CD4-positive, alpha-beta T cell treated with Interleukin-15 for 4 hours (primary cell): ENCODE measurements at regions not wholly inside any gene's neighbourhood (a gene's known extent, or its start where the extent isn't known, plus 50 kb on each side); places are given as distances from the start of the nearest gene placed in this dataset.

Experiments used
- DNase-seq: peaks from one replicate; pipeline ENCODE4 v3.0.0-alpha.2; 2020; ENCODE audit warnings: low spot score

DNA sequence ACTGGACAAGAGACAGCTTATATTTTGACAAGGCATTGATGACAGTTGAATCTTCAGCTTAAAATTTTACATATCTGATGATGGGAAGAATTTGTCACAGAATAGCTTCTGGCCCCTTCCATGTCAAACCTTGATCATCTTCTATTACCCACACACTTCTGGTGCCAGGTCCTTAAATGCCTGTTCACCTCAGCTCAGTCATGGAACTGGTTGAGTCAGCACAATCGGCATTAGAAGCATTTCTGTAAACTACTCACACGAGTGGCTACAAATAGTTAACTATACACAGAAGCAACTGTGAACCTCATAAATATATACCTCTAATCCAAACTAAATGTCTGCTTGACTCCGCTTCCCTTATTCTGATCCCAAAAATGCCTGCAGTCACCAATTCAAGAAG lies 161.2 kb downstream of the FOXO1 start:
- no peak for DNase-seq
